Parathyroid adenoma (tissue), 2 donors: ENCODE measurements at regions not wholly inside any gene's neighbourhood (a gene's known extent, or its start where the extent isn't known, plus 50 kb on each side); places are given as distances from the start of the nearest gene placed in this dataset.

Experiments
- H2AFZ ChIP-seq: fragments of 300-600 bp; sonication (generic); one replicate; pipeline ENCODE4 v1.7.0; 2017; ENCODE audit warnings: antibody characterized with exemption, mild to moderate bottlenecking
- H3K27ac ChIP-seq: fragments of 300-600 bp; sonication (generic); one replicate; pipeline ENCODE4 v1.7.0; 2017
- H3K27me3 ChIP-seq: fragments of 300-600 bp; sonication (generic); one replicate; pipeline ENCODE4 v1.7.0; 2017; ENCODE audit warnings: low read length; ENCODE audit not compliant: control insufficient read depth, insufficient read depth
- H3K36me3 ChIP-seq: fragments of 300-600 bp; sonication (generic); one replicate; pipeline ENCODE4 v1.7.0; 2017; ENCODE audit warnings: low read length; ENCODE audit not compliant: control insufficient read depth, insufficient read depth
- H3K4me1 ChIP-seq: fragments of 300-600 bp; sonication (generic); one replicate; pipeline ENCODE4 v1.7.0; 2017; ENCODE audit warnings: control low read depth
- H3K4me2 ChIP-seq: fragments of 300-600 bp; sonication (generic); one replicate; pipeline ENCODE4 v1.7.0; 2017; ENCODE audit warnings: low read length
- H3K4me3 ChIP-seq: fragments of 300-600 bp; sonication (generic); one replicate; pipeline ENCODE4 v1.7.0; 2017; ENCODE audit warnings: low read depth, low read length
- H3K79me2 ChIP-seq: fragments of 300-600 bp; sonication (generic); one replicate; pipeline ENCODE4 v1.7.0; 2017; ENCODE audit warnings: control low read depth
- H3K9ac ChIP-seq: fragments of 300-600 bp; sonication (generic); one replicate; pipeline ENCODE4 v1.7.0; 2017; ENCODE audit warnings: mild to moderate bottlenecking
- H3K9me3 ChIP-seq: fragments of 300-600 bp; sonication (generic); one replicate; pipeline ENCODE4 v1.7.0; 2017; ENCODE audit warnings: low read length; ENCODE audit not compliant: control insufficient read depth
- TF ChIP-seq, protein P1 (sequence below): fragments of 300-600 bp; sonication (generic); IDR thresholded peaks from one replicate; pipeline ENCODE4 v1.7.0; 2017; ENCODE audit warnings: antibody characterized with exemption, mild to moderate bottlenecking
- donor health status: primary hyperparathyroidism.

DNA sequence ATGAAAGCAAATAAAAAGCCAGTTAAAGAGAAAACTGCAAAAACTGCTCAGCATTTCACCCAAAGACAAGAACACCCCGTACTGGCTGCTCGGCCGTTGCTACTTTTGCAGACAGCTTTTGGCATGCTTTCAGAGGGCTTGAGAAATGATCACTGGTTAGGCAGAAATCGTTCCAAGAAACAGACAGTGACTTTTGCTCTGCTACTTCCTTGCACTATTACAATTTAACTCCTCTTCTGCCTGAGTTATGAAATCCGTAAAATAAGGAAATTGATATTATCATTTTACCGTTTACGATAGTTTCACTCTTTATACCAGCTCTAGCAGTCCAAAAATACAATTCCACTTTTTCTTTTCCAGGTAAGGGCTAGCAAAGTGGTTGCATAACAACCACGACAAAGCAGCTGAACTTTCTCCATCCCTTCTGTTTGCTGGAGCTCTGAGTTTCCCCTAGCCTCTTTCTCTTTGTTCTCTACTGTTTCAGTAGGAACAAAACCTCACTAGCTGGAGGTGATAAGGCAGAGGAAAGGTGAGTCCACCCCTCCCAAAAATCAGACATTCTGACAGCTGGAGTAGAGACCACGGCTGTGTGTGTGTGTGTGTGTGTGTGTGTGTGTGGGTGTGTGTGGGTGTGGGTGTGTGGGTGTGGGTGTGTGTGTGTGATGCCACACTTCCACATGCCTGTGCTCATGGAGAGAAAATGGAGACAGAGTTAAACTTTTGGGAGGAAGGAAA, 191.8 kb upstream of the RREB1 start:
- Histone ChIP-seq H3K27ac (peak overlapping the region; percentile 32), H3K9me3 (no peaks in the 10 kb centered on the region), H3K9ac (no peak overlapping the region), H2AFZ (peak overlapping the region; percentile 60), H3K4me1 (no peaks in the 10 kb centered on the region), H3K4me2 (peak overlapping the region; percentile 24), H3K4me3 (peak overlapping the region; percentile 1), H3K79me2 (no peaks in the 10 kb centered on the region), H3K36me3 (no peaks in the 10 kb centered on the region), H3K27me3 (no peaks in the 10 kb centered on the region)
- TF ChIP-seq, protein P1, sequence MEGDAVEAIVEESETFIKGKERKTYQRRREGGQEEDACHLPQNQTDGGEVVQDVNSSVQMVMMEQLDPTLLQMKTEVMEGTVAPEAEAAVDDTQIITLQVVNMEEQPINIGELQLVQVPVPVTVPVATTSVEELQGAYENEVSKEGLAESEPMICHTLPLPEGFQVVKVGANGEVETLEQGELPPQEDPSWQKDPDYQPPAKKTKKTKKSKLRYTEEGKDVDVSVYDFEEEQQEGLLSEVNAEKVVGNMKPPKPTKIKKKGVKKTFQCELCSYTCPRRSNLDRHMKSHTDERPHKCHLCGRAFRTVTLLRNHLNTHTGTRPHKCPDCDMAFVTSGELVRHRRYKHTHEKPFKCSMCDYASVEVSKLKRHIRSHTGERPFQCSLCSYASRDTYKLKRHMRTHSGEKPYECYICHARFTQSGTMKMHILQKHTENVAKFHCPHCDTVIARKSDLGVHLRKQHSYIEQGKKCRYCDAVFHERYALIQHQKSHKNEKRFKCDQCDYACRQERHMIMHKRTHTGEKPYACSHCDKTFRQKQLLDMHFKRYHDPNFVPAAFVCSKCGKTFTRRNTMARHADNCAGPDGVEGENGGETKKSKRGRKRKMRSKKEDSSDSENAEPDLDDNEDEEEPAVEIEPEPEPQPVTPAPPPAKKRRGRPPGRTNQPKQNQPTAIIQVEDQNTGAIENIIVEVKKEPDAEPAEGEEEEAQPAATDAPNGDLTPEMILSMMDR = no peak

GRCh38 chr6:6916598-6916997, 191.2 kb upstream of the RREB1 start:
- Histone ChIP-seq H3K79me2 (no peaks in the 10 kb centered on the region), H3K4me3 (no peak overlapping the region), H3K36me3 (no peaks in the 10 kb centered on the region), H3K9me3 (no peaks in the 10 kb centered on the region), H3K9ac (no peak overlapping the region), H3K4me1 (no peaks in the 10 kb centered on the region), H3K4me2 (no peak overlapping the region), H3K27me3 (no peaks in the 10 kb centered on the region), H3K27ac (no peak overlapping the region), H2AFZ (no peak overlapping the region)
- TF ChIP-seq, protein P1 = no peak

- Histone ChIP-seq H3K27ac (no peak overlapping the region), H2AFZ (no peak overlapping the region), H3K79me2 (no peaks in the 10 kb centered on the region), H3K9ac (no peak overlapping the region), H3K4me1 (no peaks in the 10 kb centered on the region), H3K36me3 (no peaks in the 10 kb centered on the region), H3K9me3 (no peaks in the 10 kb centered on the region), H3K27me3 (no peaks in the 10 kb centered on the region), H3K4me2 (no peak overlapping the region), H3K4me3 (no peak overlapping the region)
- TF ChIP-seq, protein P1 = no peak
Measured at GRCh38 chr6:6918216-6918983, 189.4 kb upstream of the RREB1 start.

- Histone ChIP-seq H3K9ac (no peak overlapping the region), H3K79me2 (no peaks in the 10 kb centered on the region), H3K9me3 (no peaks in the 10 kb centered on the region), H3K4me2 (no peak overlapping the region), H3K4me3 (no peak overlapping the region), H3K4me1 (no peaks in the 10 kb centered on the region), H3K36me3 (no peaks in the 10 kb centered on the region), H2AFZ (no peak overlapping the region), H3K27ac (no peak overlapping the region), H3K27me3 (no peaks in the 10 kb centered on the region)
- TF ChIP-seq, protein P1 = no peak
Measured at GRCh38 chr6:6919173-6919572, 188.6 kb upstream of the RREB1 start.
